ENCODE measurements at regions not wholly inside any gene's neighbourhood (a gene's known extent, or its start where the extent isn't known, plus 50 kb on each side); places are given as distances from the start of the nearest gene placed in this dataset. TPM values are rescaled to one million over a fixed set of nuclear protein-coding genes. Genes with fewer than 3 reads are reported as not detected.

DNA sequence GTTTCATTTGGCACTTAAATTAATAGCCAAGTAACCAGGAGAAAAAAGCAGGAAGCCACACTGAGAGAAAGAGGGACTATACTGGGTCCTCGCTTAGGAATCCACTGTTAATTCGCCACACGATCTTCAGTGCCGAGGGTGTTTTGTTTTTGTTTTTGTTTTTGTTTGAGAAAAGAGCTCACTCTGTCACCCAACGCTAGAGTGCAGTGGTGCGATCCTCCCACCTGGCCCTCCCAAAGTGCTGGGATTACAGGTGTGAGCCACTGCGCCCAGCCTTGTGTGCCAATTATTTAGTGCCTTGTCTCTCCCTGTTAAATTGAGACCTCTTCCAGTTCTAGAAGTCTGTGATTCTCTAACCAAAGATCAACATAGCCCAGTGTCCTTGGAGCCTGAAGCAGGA lies 53.8 kb upstream of the TPM1 start:
- no peaks in the 10 kb centered on the region for H3K36me3 Mint-ChIP-seq (ENCODE audit: insufficient read depth, unreplicated experiment)
- CTCF ChIA-PET, result no interaction called here
- no TSS peak for BruUV-seq (replicated peaks)

DNA sequence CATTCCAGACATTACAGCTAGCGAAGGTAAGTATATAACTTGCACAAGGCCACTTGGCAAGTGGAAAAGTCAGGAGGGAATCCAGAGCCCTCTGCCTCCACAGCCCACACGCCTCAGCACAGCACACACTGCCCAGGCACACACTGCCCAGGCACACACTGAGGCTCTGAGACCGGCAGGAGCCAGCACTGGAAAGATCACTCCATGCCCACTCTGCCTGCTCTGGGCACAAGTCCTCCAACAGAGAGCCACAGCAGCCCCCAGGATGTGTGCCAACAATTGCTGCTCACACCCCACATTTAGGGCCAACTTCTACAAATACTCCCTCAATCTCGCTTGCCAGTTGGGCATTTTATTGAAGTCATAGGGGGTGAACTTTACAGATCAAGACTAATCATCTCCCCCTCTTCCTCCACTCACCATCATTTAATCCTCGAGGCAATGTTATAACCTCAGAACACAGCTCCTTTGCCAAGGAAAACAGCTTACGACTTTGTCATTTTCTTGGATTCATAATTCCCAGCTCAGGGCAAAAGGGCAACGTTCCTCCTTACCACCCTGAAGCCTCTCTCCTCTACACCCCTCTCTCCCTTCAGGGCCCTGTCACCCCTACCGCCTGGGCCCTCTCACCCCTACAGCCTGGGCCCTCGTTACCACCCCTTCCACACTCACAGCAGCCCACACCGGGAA lies 53.0 kb upstream of the TPM1 start:
- no peaks in the 10 kb centered on the region for H3K27me3 Mint-ChIP-seq (ENCODE audit: insufficient read depth, unreplicated experiment)
- peaks cover 14% of the 10 kb centered on the region for H3K4me1 Mint-ChIP-seq (ENCODE audit: insufficient read depth, unreplicated experiment)
- ChIA-PET CTCF (no interaction called here), POLR2A (interaction anchor here (0.6 kb wide), 1 partner anchor 11 kb away, joined by 4 read pairs; no protein-coding TSS in a partner anchor)
- no peaks in the 10 kb centered on the region for H3K36me3 Mint-ChIP-seq (ENCODE audit: insufficient read depth, unreplicated experiment)
- intact Hi-C loops (cut with micrococcal nuclease), result no loop called here
- TF ChIP-seq, protein P1, sequence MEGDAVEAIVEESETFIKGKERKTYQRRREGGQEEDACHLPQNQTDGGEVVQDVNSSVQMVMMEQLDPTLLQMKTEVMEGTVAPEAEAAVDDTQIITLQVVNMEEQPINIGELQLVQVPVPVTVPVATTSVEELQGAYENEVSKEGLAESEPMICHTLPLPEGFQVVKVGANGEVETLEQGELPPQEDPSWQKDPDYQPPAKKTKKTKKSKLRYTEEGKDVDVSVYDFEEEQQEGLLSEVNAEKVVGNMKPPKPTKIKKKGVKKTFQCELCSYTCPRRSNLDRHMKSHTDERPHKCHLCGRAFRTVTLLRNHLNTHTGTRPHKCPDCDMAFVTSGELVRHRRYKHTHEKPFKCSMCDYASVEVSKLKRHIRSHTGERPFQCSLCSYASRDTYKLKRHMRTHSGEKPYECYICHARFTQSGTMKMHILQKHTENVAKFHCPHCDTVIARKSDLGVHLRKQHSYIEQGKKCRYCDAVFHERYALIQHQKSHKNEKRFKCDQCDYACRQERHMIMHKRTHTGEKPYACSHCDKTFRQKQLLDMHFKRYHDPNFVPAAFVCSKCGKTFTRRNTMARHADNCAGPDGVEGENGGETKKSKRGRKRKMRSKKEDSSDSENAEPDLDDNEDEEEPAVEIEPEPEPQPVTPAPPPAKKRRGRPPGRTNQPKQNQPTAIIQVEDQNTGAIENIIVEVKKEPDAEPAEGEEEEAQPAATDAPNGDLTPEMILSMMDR (IDR thresholded peaks at IDR 0.05; ENCODE audit: unreplicated experiment), result no peak
- H3K4me3 Mint-ChIP-seq (ENCODE audit: unreplicated experiment), result no peak overlapping the region
- no peaks in the 10 kb centered on the region for H3K9me3 Mint-ChIP-seq (ENCODE audit: unreplicated experiment)
- no peak overlapping the region for H3K27ac Mint-ChIP-seq (ENCODE audit: low read depth, unreplicated experiment)
- peak; percentile 70 for DNase-seq (ENCODE audit: unreplicated experiment)
- no TSS peak for BruUV-seq (replicated peaks)

More for the DNA sequence above, 53.8 kb upstream of the TPM1 start:
- Mint-ChIP-seq H3K27me3 (ENCODE audit: insufficient read depth, unreplicated experiment) (no peaks in the 10 kb centered on the region), H3K4me3 (ENCODE audit: unreplicated experiment) (no peak overlapping the region), H3K27ac (ENCODE audit: low read depth, unreplicated experiment) (no peak overlapping the region), H3K9me3 (ENCODE audit: unreplicated experiment) (no peaks in the 10 kb centered on the region), H3K4me1 (ENCODE audit: insufficient read depth, unreplicated experiment) (peaks cover 14% of the 10 kb centered on the region)
- POLR2A ChIA-PET, result no interaction called here
- TF ChIP-seq, protein P1 (IDR thresholded peaks at IDR 0.05; ENCODE audit: unreplicated experiment), result no peak
- intact Hi-C loops (cut with micrococcal nuclease), result no loop called here
- no peak for DNase-seq (ENCODE audit: unreplicated experiment)

DNA sequence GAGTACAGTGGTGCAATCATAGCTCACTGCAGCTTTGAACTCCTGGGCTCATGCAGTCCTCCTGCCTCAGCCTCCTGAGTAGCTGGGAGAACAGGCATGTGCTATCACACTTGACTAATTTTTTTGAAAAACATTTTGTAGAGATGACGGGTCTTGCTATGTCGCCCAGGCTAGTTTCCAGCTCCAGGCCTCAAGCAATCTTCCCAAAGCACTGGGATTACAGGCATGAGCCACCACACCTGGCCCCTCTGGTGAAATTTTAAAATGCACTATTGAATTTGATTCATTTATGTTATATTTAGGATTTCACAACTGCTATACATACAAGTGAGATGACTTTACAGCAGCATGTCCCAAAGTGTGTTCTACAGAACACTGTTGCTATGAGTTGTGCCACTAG lies 50.8 kb upstream of the TPM1 start:
- DNase-seq (ENCODE audit: unreplicated experiment), result no peak
- Mint-ChIP-seq H3K4me1 (ENCODE audit: insufficient read depth, unreplicated experiment) (peaks cover 14% of the 10 kb centered on the region), H3K27ac (ENCODE audit: low read depth, unreplicated experiment) (no peak overlapping the region), H3K36me3 (ENCODE audit: insufficient read depth, unreplicated experiment) (no peaks in the 10 kb centered on the region), H3K9me3 (ENCODE audit: unreplicated experiment) (no peaks in the 10 kb centered on the region), H3K27me3 (ENCODE audit: insufficient read depth, unreplicated experiment) (no peaks in the 10 kb centered on the region), H3K4me3 (ENCODE audit: unreplicated experiment) (no peak overlapping the region)
- POLR2A ChIA-PET, result interaction anchor here (0.6 to 0.7 kb wide), 2 partner anchors 17 to 66 kb away, joined by 3 read pairs; no protein-coding TSS in a partner anchor
- intact Hi-C loops (cut with micrococcal nuclease), result no loop called here
- TF ChIP-seq, protein P1 (IDR thresholded peaks at IDR 0.05; ENCODE audit: unreplicated experiment), result no peak
- BruUV-seq (replicated peaks), result no TSS peak
- CTCF ChIA-PET, result no interaction called here

DNA sequence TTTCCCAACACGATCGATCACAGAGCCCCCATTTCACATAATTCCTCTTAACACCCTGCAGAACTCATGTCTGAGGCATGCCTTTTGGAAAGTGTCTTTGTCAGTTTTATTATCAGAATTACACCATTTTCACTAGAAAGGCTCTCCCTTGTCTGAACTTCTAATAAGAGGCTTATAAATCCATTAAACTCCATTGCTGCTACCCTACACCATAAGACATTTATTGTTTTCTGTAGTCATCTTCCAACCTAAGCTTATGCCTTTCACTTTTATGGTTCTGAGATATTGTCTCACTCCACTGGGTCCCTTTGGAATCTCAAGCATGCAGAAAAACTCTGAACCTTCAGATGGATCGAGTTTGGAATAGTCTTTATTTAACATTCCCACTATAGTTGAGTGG lies 50.2 kb upstream of the TPM1 start:
- Mint-ChIP-seq H3K27me3 (ENCODE audit: insufficient read depth, unreplicated experiment) (no peaks in the 10 kb centered on the region), H3K36me3 (ENCODE audit: insufficient read depth, unreplicated experiment) (no peaks in the 10 kb centered on the region), H3K9me3 (ENCODE audit: unreplicated experiment) (no peaks in the 10 kb centered on the region), H3K27ac (ENCODE audit: low read depth, unreplicated experiment) (no peak overlapping the region), H3K4me1 (ENCODE audit: insufficient read depth, unreplicated experiment) (peaks cover 14% of the 10 kb centered on the region), H3K4me3 (ENCODE audit: unreplicated experiment) (no peak overlapping the region)
- TF ChIP-seq, protein P1 (IDR thresholded peaks at IDR 0.05; ENCODE audit: unreplicated experiment), result no peak
- ChIA-PET CTCF (interaction anchor here (1.4 kb wide), 1 partner anchor 48 kb away, joined by 3 read pairs; no protein-coding TSS in a partner anchor), POLR2A (interaction anchor here (1.0 kb wide), 1 partner anchor 17 kb away, joined by 3 read pairs; no protein-coding TSS in a partner anchor)
- BruUV-seq (replicated peaks), result no TSS peak
- intact Hi-C loops (cut with micrococcal nuclease), result no loop called here
- no peak for DNase-seq (ENCODE audit: unreplicated experiment)

Small RNA genes in the stretch of these regions (microRNA-seq; reads per million reads assigned to microRNA genes)
- gene MIR190A (21.1 reads per million, percentile 58 among the genes with 10 or more reads in this experiment), gene MIR6085 (not detected), gene MIR8067 (not detected)
